ENCODE measurements at regions not wholly inside any gene's neighbourhood (a gene's known extent, or its start where the extent isn't known, plus 50 kb on each side); places are given as distances from the start of the nearest gene placed in this dataset.
"Not testable (repeated sequence)": the region's sequence is repeated elsewhere in the genome, so short reads cannot be mapped to it uniquely, and the experiment has no call there.

DNA sequence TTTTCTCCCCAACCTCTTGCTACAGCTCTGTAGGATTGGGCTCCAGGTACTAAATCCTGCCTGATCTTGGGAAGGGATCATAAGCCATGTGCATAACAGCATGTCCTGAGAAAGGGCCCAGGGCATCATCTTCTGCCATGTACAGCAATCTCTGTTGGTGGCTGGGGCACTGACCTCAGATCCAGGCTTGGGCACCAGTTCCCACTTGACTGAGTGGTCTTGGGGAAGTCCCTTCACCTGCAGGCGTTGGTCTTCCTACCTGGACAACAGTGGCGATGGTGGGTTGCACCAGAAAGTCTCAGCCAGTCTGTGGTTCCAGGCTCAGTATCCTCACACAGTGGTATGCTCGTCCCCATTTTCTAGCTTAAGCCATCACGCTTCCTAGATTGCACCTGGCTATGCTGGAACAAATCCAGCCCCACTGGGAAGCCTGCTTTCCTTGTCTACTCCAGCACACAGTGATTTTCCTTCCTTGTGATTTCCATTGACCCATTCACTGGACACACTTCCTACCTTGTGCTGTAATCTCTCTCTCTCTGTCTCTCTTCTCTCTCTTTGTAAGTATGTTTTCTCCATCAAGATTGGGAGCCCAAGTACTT is 121.7 kb upstream of the PITX1 start:
- DNase-seq (ENCODE audit: low spot score) (no peak), ATAC-seq (ENCODE audit: low FRiP score) (no peak)
- TF ChIP-seq, protein P1, sequence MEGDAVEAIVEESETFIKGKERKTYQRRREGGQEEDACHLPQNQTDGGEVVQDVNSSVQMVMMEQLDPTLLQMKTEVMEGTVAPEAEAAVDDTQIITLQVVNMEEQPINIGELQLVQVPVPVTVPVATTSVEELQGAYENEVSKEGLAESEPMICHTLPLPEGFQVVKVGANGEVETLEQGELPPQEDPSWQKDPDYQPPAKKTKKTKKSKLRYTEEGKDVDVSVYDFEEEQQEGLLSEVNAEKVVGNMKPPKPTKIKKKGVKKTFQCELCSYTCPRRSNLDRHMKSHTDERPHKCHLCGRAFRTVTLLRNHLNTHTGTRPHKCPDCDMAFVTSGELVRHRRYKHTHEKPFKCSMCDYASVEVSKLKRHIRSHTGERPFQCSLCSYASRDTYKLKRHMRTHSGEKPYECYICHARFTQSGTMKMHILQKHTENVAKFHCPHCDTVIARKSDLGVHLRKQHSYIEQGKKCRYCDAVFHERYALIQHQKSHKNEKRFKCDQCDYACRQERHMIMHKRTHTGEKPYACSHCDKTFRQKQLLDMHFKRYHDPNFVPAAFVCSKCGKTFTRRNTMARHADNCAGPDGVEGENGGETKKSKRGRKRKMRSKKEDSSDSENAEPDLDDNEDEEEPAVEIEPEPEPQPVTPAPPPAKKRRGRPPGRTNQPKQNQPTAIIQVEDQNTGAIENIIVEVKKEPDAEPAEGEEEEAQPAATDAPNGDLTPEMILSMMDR (IDR thresholded peaks at IDR 0.05) = no peak

DNA sequence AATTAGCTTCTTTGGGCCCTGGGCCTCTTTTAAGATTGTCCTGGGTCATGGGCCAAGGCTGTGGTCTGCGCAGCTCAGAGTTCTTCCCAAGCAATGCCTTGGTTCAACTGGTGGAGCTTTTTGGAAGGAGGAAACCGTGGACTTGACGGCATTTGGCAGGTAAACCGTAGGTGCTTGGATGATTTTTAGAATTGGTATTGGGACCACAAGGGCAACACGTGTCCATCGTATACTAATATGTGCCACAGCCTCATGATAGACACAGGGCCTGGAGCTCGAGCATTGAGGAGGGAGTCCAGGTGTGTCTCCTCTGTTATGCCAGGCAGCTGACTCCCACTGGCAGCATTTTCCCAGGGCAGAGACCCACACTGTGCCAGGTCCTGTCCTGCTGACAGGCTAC is 120.9 kb upstream of the PITX1 start:
- TF ChIP-seq, protein P1 (IDR thresholded peaks at IDR 0.05) = no peak
- ATAC-seq (ENCODE audit: low FRiP score) = no peak
- DNase-seq (ENCODE audit: low spot score) = no peak

DNA sequence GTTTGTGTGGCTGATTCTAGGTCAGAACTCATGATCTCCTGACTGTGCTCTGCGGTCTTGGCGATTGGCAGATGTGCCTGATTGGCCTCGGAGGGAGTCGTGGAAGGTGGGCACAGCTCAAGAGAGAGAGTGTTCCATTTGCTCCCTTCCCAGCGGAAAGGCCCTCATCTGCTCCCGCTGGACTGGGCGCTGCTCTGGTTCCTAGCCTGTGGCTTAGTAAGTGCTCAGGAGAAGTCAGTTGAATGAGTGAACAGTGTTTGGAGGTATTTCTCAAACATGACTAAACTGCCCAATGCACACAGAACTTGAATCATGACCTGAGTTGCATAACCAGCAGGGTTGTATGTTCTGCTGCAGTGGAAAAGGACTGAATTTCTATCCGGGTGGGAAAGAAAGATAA is 120.2 kb upstream of the PITX1 start:
- TF ChIP-seq, protein P1 (IDR thresholded peaks at IDR 0.05) = no peak
- DNase-seq (ENCODE audit: low spot score) = no peak
- no peak for ATAC-seq (ENCODE audit: low FRiP score)

DNA sequence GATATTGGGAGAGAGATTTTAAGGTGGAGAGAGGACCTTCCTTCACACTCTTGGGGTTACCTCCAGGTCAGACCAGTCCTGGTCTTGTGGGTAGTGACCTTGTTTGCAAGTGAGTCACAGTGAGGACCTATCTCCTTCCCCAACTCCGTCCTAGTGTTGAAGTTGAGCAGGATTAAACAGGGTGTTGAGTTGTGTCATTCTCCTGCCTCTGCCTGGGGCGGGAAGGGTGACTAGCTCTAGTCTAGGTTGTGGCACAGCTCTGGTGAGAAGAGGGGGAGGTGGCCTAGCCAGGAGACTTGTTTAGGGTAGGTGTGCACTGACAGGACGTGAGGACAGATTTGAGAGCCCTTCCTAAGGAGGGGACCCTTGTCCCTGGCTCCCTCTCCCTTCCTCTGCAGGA is 119.6 kb upstream of the PITX1 start:
- TF ChIP-seq, protein P1 (IDR thresholded peaks at IDR 0.05) = no peak
- DNase-seq (ENCODE audit: low spot score) = no peak
- ATAC-seq (ENCODE audit: low FRiP score) = no peak

DNA sequence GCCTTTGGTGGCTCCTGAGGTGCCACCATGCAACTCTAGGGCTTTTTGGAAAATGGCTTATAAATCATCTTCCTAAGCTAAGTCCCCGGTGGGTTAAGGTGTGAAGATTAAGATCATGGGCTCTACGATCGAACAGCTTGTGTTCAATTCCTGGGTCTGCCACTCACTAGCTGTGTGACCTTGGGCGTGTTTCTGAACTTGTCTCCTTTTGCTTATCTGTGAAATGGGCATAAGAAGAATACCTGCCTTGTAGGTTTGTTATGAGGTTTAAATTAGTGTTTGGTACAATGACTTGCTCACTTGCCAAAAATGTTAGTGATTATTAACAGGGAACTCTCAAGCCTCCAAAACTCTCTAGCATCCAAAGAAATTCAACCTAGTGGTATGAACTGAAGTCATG is 119.2 kb upstream of the PITX1 start:
- ATAC-seq (ENCODE audit: low FRiP score) (no peak), DNase-seq (ENCODE audit: low spot score) (no peak)
- TF ChIP-seq, protein P1 (IDR thresholded peaks at IDR 0.05) = no peak

DNA sequence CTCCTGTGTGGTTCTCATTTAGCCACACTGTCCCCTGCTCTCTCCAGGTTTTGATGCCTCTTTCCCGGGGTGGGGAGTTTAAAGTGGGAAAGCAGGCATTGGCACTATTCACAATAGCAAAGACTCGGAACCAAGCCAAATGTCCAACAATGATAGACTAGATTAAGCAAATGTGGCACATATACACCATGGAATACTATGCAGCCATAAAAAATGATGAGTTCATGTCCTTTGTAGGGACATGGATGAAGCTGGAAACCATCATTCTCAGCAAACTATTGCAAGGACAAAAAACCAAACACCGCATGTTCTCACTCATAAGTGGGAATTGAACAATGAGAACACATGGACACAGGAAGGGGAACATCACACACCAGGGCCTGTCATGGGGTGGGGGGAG is 117.6 kb upstream of the PITX1 start:
- DNase-seq (ENCODE audit: low spot score); ATAC-seq (ENCODE audit: low FRiP score): not testable (repeated sequence)

DNA sequence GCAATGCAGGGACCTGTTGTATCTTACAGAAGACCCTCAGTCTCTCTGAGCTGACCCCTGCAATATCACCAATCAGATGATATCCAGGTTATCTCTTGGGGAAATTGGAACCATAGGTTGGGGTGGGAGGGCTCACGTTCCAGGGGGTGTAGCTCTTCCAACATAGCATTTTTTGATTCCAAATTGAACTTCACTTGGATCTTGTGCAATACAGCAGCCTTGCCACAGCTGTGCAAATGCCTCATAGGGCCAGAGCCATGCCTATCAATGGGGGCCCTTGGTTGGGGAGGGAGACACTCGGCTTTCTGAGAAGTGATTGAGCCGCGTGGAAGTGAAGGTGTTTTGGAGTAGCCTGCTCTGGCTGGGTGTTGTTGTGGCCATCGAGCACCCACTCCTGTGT is 117.2 kb upstream of the PITX1 start:
- no peak for ATAC-seq (ENCODE audit: low FRiP score)
- DNase-seq (ENCODE audit: low spot score) = no peak
- TF ChIP-seq, protein P1 (IDR thresholded peaks at IDR 0.05) = no peak

DNA sequence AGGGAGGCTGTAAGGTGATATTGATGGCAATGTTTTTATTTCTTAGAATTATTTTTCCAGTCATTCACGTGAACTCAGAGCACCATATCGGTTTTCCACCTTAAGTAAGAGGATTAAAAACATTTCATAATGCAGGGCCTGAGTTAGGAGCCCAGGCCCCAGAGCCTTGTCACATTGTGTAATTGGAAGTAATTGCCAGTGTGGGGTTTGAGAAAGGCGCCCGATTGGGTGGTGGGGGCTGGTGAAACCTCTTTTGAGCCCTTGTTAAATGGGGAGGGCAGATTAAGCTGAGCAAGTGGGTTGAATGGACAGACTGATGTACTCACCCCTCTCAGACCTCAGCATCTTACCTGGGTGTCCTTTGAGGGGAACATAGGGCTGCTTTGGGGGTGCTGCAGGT is 116.7 kb upstream of the PITX1 start:
- no peak for ATAC-seq (ENCODE audit: low FRiP score)
- DNase-seq (ENCODE audit: low spot score) = no peak
- TF ChIP-seq, protein P1 (IDR thresholded peaks at IDR 0.05) = no peak

Data from omental fat pad (tissue), 3 donors.